ENCODE measurements at regions not wholly inside any gene's neighbourhood (a gene's known extent, or its start where the extent isn't known, plus 50 kb on each side); places are given as distances from the start of the nearest gene placed in this dataset.
"Not testable (repeated sequence)": the region's sequence is repeated elsewhere in the genome, so short reads cannot be mapped to it uniquely, and the experiment has no call there.

- intact Hi-C loops (cut with DNase I; ENCODE audit: low total_unique reads): no loop called here
These were observed 859.1 kb upstream of the ARRDC3 start for GRCh38 chr5:92242170-92242569.

GRCh38 chr5:92237896-92238295 lies 854.8 kb upstream of the ARRDC3 start:
- DNase-seq: no peak
- TF ChIP-seq CTCF (IDR thresholded peaks at IDR 0.05): no peak
- intact Hi-C loops (cut with DNase I; ENCODE audit: low total_unique reads): no loop called here
- no peaks in the 10 kb centered on the region for H3K9me3 ChIP-seq
- no peak overlapping the region for H3K4me3 ChIP-seq
- H3K4me1 ChIP-seq: no peaks in the 10 kb centered on the region
- H3K36me3 ChIP-seq: no peaks in the 10 kb centered on the region
- no peak overlapping the region for H3K27ac ChIP-seq
- no peaks in the 10 kb centered on the region for H3K27me3 ChIP-seq

More at GRCh38 chr5:92242170-92242569, 859.1 kb upstream of the ARRDC3 start:
- DNase-seq: no peak
- H3K27me3 ChIP-seq: no peaks in the 10 kb centered on the region
- no peaks in the 10 kb centered on the region for H3K9me3 ChIP-seq
- H3K4me1 ChIP-seq: no peaks in the 10 kb centered on the region
- no peak overlapping the region for H3K27ac ChIP-seq
- H3K4me3 ChIP-seq: no peak overlapping the region
- TF ChIP-seq CTCF (IDR thresholded peaks at IDR 0.05): no peak
- H3K36me3 ChIP-seq: no peaks in the 10 kb centered on the region

GRCh38 chr5:92222449-92222848 lies 839.3 kb upstream of the ARRDC3 start:
- H3K9me3 ChIP-seq: peaks cover 0 to 4% (median 2%) of the 10 kb centered on the region in 3 donors
- no peaks in the 10 kb centered on the region for H3K36me3 ChIP-seq
- H3K4me3 ChIP-seq: no peak overlapping the region
- no peak overlapping the region for H3K27ac ChIP-seq
- no peaks in the 10 kb centered on the region for H3K4me1 ChIP-seq
- no peaks in the 10 kb centered on the region for H3K27me3 ChIP-seq
- no peak for TF ChIP-seq CTCF (IDR thresholded peaks at IDR 0.05)
- intact Hi-C loops (cut with DNase I; ENCODE audit: low total_unique reads): no loop called here
- DNase-seq: no peak

- DNase-seq; H3K9me3 ChIP-seq; H3K4me1 ChIP-seq; H3K4me3 ChIP-seq; intact Hi-C loops (cut with DNase I; ENCODE audit: low total_unique reads); H3K36me3 ChIP-seq; H3K27ac ChIP-seq; H3K27me3 ChIP-seq: not testable (repeated sequence)
These were observed 833.7 kb upstream of the ARRDC3 start for GRCh38 chr5:92216852-92217251.

- H3K36me3 ChIP-seq: no peaks in the 10 kb centered on the region
- H3K27me3 ChIP-seq: no peaks in the 10 kb centered on the region
- H3K9me3 ChIP-seq: peaks cover 0 to 5% (median 4%) of the 10 kb centered on the region in 3 donors
- DNase-seq: no peak
- no peak for TF ChIP-seq CTCF (IDR thresholded peaks at IDR 0.05)
- no peaks in the 10 kb centered on the region for H3K4me1 ChIP-seq
- intact Hi-C loops (cut with DNase I; ENCODE audit: low total_unique reads): no loop called here
- H3K27ac ChIP-seq: no peak overlapping the region
- no peak overlapping the region for H3K4me3 ChIP-seq
These were observed 832.0 kb upstream of the ARRDC3 start for GRCh38 chr5:92215116-92215515.

- Histone ChIP-seq H3K4me3 (no peak overlapping the region), H3K4me1 (no peaks in the 10 kb centered on the region), H3K27me3 (no peaks in the 10 kb centered on the region), H3K9me3 (peaks cover 0 to 3% (median 0%) of the 10 kb centered on the region in 3 donors), H3K36me3 (no peaks in the 10 kb centered on the region), H3K27ac (no peak overlapping the region)
- no peak for TF ChIP-seq CTCF (IDR thresholded peaks at IDR 0.05)
- DNase-seq: no peak
- intact Hi-C loops (cut with DNase I; ENCODE audit: low total_unique reads): no loop called here
These were observed 825.1 kb upstream of the ARRDC3 start for GRCh38 chr5:92208265-92208664.

Data from tibial artery (tissue), 4 donors.